Inflammatory macrophage treated with lipopolysaccharide for 1 hour (primary cell): ENCODE measurements at regions not wholly inside any gene's neighbourhood (a gene's known extent, or its start where the extent isn't known, plus 50 kb on each side); places are given as distances from the start of the nearest gene placed in this dataset.

Experiments
- DNase-seq, 2 donors: peaks; one replicate each; pipeline ENCODE4 v3.0.0-alpha.2; 2020 to 2022

GRCh38 chr20:60934724-60935123 is 317.3 kb upstream of the CDH4 start:
- no peak for DNase-seq

DNA sequence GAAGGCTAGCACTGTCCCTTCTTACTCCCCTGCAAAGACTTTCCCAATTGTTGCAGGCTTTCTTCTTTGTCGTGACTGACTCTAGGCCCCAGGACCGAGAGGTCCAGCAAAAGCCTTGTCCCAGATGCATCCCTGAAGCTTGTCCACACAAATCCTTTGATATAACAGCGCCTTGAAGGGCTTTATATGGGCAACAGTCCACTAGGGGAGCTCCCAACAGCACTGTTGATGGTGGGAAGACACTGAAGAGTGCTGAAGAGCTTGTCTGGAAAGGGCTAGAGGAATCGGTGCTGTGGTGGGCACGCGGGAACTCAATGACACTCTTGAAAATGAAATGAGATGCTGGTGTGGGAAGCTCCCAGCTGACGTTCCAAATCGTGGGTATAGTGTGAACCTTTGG is 316.1 kb upstream of the CDH4 start:
- DNase-seq, result no peak

DNA sequence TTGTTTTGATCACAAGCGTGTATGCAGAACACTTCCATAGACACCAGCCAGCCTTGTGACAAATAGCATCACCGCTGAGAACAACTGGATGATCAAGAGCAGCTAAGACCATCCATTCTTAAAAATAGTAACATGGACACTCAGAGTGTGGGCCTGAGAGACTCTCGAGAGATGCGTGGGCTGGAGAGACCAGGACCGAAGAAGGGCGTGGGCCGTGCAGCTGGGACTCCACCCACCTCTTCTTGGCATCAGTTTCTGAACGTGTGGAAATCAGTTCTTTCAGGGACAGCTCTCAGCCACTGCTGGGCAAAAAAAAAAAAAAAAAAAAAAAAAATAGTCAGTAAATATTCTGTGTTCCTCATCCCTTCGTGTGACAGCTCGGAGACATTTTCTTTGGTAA is 314.5 kb upstream of the CDH4 start:
- no peak for DNase-seq

- DNase-seq, result no peak
Observed at GRCh38 chr20:60941379-60941778, 310.7 kb upstream of the CDH4 start.

DNA sequence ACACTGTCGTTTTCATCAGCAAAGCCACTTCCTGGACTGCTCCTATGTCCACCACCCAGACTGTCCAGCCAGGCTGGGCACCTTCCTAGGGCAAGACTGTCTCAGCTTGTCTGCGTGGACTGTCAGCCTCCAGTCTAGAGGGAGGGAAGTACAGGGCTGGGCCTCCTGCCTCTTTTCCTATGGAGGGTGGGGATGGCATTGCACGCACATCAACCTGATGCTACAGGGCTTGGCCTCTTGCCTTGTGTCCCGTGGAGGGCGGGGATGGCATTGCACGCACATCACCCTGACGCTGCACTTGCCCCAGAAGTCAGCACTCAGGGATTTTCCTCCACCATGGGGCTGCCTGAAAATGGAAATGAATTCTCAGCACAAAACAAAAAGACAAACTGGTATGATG is 304.2 kb upstream of the CDH4 start:
- DNase-seq, result no peak

DNA sequence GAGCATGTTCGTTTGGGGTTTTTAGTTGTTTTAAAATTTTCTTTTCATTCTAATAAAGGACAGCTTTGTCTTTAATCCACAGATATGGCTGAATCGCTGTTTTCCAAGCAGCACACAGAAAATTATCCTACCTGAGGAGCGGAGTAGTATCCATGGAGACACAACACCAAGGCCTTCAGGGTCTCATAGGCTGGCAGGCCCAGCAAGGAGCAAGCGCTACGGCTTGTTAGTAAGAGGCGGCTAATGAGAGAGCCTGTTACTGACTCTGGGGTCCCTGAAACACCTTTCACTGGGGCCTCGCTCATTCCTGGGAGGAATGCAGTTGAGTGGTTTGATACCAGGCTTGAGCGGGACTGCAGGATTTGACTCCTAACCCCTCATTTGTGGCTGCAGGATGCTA is 303.8 kb upstream of the CDH4 start:
- no peak for DNase-seq

DNA sequence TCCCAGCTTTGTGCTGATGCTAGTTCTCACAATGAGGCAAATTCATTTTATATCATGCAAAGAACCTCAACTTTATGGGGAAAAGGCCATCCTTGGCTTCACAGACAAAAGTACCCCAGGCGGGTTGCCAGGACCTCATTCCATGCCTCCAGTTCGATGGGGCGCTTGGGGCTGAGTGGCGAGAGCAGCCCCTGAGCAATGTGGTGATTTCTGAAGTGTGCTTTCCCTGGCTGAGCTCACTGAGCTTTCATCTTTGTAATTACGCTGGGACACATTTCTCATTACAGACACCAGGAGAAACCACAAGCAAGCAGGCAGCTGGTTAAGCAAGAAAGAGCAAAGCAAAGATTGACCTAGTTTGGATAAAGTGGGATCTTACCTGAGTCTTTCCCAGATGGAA is 301.5 kb upstream of the CDH4 start:
- DNase-seq, result no peak

GRCh38 chr20:60950974-60951373 is 301.1 kb upstream of the CDH4 start:
- DNase-seq, result no peak

- no peak for DNase-seq
Observed at GRCh38 chr20:60952861-60953260, 299.2 kb upstream of the CDH4 start.

- DNase-seq, result no peak
Observed at GRCh38 chr20:60953321-60953720, 298.7 kb upstream of the CDH4 start.

GRCh38 chr20:60955706-60956105 is 296.4 kb upstream of the CDH4 start:
- no peak for DNase-seq

GRCh38 chr20:60956194-60956593 is 295.9 kb upstream of the CDH4 start:
- DNase-seq, result no peak

DNA sequence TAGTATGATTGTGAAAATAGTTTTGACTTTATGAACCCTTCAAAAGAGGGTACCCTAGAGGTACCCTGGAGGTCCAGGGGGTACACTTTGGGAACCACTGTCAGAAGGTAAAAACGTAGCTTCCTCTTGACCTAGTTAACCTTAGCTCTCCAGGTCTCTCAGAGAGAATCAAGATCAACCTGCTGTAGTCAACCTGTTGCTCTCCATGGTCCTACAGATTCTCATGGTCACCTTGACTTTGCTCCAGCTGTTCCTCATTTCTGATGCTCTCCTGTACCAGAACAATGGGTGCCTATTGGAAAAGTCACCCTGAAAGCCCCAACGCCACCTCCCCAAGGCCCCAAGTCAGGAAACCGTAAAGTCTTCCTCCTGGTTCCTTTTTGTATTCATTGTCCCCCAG is 294.4 kb upstream of the CDH4 start:
- DNase-seq, result no peak

DNA sequence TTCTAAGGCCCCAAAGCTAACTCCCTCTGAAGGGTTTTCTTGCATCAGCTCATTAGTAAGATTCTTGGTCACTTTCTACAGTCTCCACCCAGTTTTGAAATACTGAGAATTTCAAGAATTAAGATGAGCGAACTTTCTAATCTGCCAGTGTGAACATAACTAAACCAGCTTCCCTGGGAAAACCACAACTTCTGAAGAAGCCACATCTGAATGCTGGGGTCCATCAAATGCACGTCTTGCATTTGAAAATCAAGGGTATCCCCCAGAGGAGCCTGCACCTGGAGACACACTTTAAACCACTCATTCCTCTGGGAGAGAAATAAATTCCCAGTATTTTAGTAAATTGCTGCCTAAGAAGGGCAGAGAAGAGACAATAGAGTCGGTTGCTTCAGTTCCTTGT is 292.1 kb upstream of the CDH4 start:
- no peak for DNase-seq

DNA sequence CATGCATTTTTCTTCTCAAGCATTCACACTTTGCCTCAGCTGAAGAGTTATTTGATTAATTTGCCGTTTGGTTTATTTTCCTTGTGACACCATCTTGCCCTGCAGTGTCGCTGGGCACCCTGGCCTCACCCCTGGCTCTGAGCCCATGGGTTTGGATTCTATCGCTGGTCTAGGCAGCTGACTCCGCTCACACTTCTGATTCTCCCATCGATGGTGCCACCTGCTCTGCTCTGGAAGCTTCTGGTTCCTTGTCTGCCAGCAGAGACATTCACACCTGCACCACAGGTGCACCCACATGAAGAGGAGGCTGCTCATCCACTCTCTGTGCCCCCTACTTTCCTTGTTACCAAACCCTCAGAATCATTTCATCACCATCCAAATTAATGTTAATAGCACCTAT is 291.6 kb upstream of the CDH4 start:
- no peak for DNase-seq

- no peak for DNase-seq
Observed at GRCh38 chr20:60961551-60961950, 290.5 kb upstream of the CDH4 start.

GRCh38 chr20:60962367-60963045 is 289.6 kb upstream of the CDH4 start:
- DNase-seq, result no peak

- no peak for DNase-seq
Observed at GRCh38 chr20:60963146-60963545, 288.9 kb upstream of the CDH4 start.

GRCh38 chr20:60964911-60965310 is 287.1 kb upstream of the CDH4 start:
- no peak for DNase-seq

DNA sequence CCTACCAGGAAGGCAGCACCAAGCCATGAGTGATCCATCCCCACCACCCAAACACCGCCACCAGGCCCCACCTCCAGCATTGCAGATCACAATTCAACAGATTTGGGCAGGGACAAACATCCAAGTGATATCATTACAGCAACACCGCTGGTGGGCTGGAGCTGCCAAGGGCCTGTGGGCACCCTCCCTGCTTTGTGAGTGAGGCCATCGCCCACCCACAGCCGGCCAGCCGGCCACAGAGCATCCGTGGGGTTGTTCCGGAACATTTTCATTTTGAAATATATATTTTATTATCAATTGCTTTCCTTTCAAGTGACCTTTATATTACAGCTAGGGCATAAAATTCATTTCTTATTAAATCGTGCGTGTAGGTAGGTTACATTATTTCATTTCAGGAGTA is 286.0 kb upstream of the CDH4 start:
- DNase-seq, result no peak

DNA sequence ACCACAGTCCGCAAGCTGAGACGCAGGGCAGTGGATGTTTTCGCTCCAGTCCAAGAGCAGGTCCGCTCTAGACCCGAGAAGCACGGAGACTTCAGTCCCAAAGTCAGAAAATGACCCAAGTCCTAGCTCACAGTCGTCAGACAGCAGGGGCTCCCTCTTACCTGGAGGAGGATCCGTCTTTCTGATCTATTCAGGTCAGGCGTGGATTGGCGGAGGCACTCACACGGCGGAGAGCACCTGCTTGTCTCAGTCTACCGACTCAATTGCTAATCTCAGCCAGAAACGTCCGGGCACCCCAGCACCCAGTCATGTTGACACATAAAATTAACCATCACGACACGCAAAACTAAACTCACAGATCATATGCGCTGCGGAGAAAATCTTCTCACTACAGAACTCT is 285.3 kb upstream of the CDH4 start:
- no peak for DNase-seq

GRCh38 chr20:60967431-60968316 is 284.4 kb upstream of the CDH4 start:
- no peak for DNase-seq

DNA sequence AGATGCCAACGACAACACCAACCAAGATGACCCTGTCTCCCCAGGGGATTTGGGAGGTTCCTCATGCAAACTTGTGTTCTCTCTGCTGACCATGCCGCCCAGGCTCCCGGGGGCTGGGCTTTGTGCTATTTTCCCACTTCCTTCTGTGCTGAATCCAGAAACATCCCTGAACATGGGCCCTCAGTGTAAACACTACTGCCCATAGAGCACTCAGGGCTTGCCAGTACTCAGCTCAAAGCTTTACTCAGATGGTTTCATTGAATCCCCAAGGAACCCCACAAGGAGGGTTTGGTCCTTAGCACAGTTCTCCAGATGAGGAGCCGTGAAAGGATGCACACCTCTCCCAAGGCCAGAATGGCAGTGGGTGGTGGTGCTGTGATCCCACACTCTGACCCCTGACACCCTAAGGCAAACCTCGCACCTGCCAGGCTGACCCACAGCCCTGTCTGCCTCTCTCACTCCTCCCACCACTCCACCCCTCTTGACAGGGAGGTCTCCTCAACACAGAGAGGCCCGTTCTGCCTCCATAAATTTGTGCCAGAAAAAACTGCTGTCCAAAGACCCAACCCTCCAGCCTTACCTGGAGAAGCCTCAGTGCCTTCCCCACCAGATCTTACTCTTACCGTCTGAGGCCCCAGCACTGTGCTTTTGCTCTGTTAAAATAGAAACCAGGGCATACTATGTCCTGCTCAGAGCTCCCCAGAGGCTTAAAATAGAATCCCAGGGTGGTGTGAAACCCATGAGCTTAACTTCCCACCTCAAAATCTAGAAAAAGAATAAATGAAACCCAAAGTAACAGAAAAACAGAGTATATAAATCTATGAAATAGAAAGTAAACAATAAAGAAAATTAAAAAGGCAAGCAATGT is 283.0 kb upstream of the CDH4 start:
- no peak for DNase-seq

- DNase-seq, result no peak
Observed at GRCh38 chr20:60970601-60971000, 281.5 kb upstream of the CDH4 start.
